ENCODE measurements at regions not wholly inside any gene's neighbourhood (a gene's known extent, or its start where the extent isn't known, plus 50 kb on each side); places are given as distances from the start of the nearest gene placed in this dataset.
"Not testable (repeated sequence)": the region's sequence is repeated elsewhere in the genome, so short reads cannot be mapped to it uniquely, and the experiment has no call there.

- H3K36me3 ChIP-seq (replicated peaks; ENCODE audit: insufficient read depth, low read depth); H3K27me3 ChIP-seq; H3K9me2 ChIP-seq (replicated peaks; ENCODE audit: insufficient read depth); H2AFZ ChIP-seq; H3K4me3 ChIP-seq; H3K9me3 ChIP-seq (ENCODE audit: low read depth); H3K79me2 ChIP-seq; H4K20me1 ChIP-seq (ENCODE audit: insufficient read depth, poor library complexity, severe bottlenecking); H3K27ac ChIP-seq; H3K4me2 ChIP-seq; DNase-seq (ENCODE audit: low spot score); H3K4me1 ChIP-seq (ENCODE audit: insufficient read depth): not testable (repeated sequence)
- WGBS (ENCODE audit: low lambda C conversion rate, missing lambda C conversion rate) = 87% methylated on average over 5 of the region's 5 CpGs
Observed at GRCh38 chr13:63821785-63822184, 2406.1 kb upstream of the PCDH20 start.

- not testable (repeated sequence) for H2AFZ ChIP-seq; H3K79me2 ChIP-seq; H3K4me2 ChIP-seq; H3K9me2 ChIP-seq (replicated peaks; ENCODE audit: insufficient read depth); H3K27ac ChIP-seq; H3K27me3 ChIP-seq; H3K36me3 ChIP-seq (replicated peaks; ENCODE audit: insufficient read depth, low read depth); H4K20me1 ChIP-seq (ENCODE audit: insufficient read depth, poor library complexity, severe bottlenecking); H3K4me1 ChIP-seq (ENCODE audit: insufficient read depth); DNase-seq (ENCODE audit: low spot score); H3K9me3 ChIP-seq (ENCODE audit: low read depth); H3K4me3 ChIP-seq
- 98% methylated on average over 40 of the region's 41 CpGs for WGBS (ENCODE audit: low lambda C conversion rate, missing lambda C conversion rate)
Observed at GRCh38 chr13:63811428-63812004, 2395.9 kb upstream of the PCDH20 start.

GRCh38 chr13:63791134-63791533 is 2375.5 kb upstream of the PCDH20 start:
- 76% methylated on average over 2 of the region's 2 CpGs for WGBS (ENCODE audit: low lambda C conversion rate, missing lambda C conversion rate)
- DNase-seq (ENCODE audit: low spot score) = not testable (repeated sequence)

GRCh38 chr13:63774133-63774532 is 2358.5 kb upstream of the PCDH20 start:
- no peak for TF ChIP-seq CTCF (IDR thresholded peaks at IDR 0.05; ENCODE audit: poor library complexity)

More at GRCh38 chr13:63791134-63791533, 2375.5 kb upstream of the PCDH20 start:
- H3K79me2 ChIP-seq; H3K27me3 ChIP-seq; H3K9me3 ChIP-seq (ENCODE audit: low read depth); H3K4me3 ChIP-seq; H3K4me2 ChIP-seq; H3K9me2 ChIP-seq (replicated peaks; ENCODE audit: insufficient read depth); H4K20me1 ChIP-seq (ENCODE audit: insufficient read depth, poor library complexity, severe bottlenecking); H3K27ac ChIP-seq; H3K36me3 ChIP-seq (replicated peaks; ENCODE audit: insufficient read depth, low read depth); H3K4me1 ChIP-seq (ENCODE audit: insufficient read depth); H2AFZ ChIP-seq: not testable (repeated sequence)

GRCh38 chr13:63773476-63773875 is 2357.8 kb upstream of the PCDH20 start:
- Histone ChIP-seq H3K4me3 (no peak overlapping the region), H3K9me2 (replicated peaks; ENCODE audit: insufficient read depth) (no peaks in the 10 kb centered on the region), H3K27ac (no peak overlapping the region), H3K79me2 (no peaks in the 10 kb centered on the region), H3K4me1 (ENCODE audit: insufficient read depth) (no peaks in the 10 kb centered on the region), H3K27me3 (no peaks in the 10 kb centered on the region), H4K20me1 (ENCODE audit: insufficient read depth, poor library complexity, severe bottlenecking) (no peaks in the 10 kb centered on the region), H3K4me2 (no peak overlapping the region), H3K9me3 (ENCODE audit: low read depth) (no peaks in the 10 kb centered on the region), H3K36me3 (replicated peaks; ENCODE audit: insufficient read depth, low read depth) (no peaks in the 10 kb centered on the region), H2AFZ (no peak overlapping the region)
- no peak for TF ChIP-seq EZH2 (IDR thresholded peaks at IDR 0.05; ENCODE audit: borderline replicate concordance)
- TF ChIP-seq CTCF (IDR thresholded peaks at IDR 0.05; ENCODE audit: poor library complexity) = no peak
- TF ChIP-seq EZH2phosphoT487 (IDR thresholded peaks at IDR 0.05; ENCODE audit: low read depth, severe bottlenecking, unreplicated experiment) = no peak
- 51% methylated on average over 3 of the region's 3 CpGs for WGBS (ENCODE audit: low lambda C conversion rate, missing lambda C conversion rate)
- no peak for DNase-seq (ENCODE audit: low spot score)

More at GRCh38 chr13:63774133-63774532, 2358.5 kb upstream of the PCDH20 start:
- Histone ChIP-seq H3K36me3 (replicated peaks; ENCODE audit: insufficient read depth, low read depth) (no peaks in the 10 kb centered on the region), H3K9me2 (replicated peaks; ENCODE audit: insufficient read depth) (no peaks in the 10 kb centered on the region), H3K4me3 (no peak overlapping the region), H3K27me3 (no peaks in the 10 kb centered on the region), H3K9me3 (ENCODE audit: low read depth) (no peaks in the 10 kb centered on the region), H3K4me1 (ENCODE audit: insufficient read depth) (no peaks in the 10 kb centered on the region), H4K20me1 (ENCODE audit: insufficient read depth, poor library complexity, severe bottlenecking) (no peaks in the 10 kb centered on the region), H3K4me2 (no peak overlapping the region), H2AFZ (no peak overlapping the region), H3K27ac (no peak overlapping the region), H3K79me2 (no peaks in the 10 kb centered on the region)
- WGBS (ENCODE audit: low lambda C conversion rate, missing lambda C conversion rate) = 88% methylated on average over 2 of the region's 2 CpGs
- DNase-seq (ENCODE audit: low spot score) = no peak

GRCh38 chr13:63757683-63758082 is 2342.0 kb upstream of the PCDH20 start:
- H4K20me1 ChIP-seq (ENCODE audit: insufficient read depth, poor library complexity, severe bottlenecking); H3K36me3 ChIP-seq (replicated peaks; ENCODE audit: insufficient read depth, low read depth); H3K9me2 ChIP-seq (replicated peaks; ENCODE audit: insufficient read depth); H3K4me1 ChIP-seq (ENCODE audit: insufficient read depth); H3K4me3 ChIP-seq; DNase-seq (ENCODE audit: low spot score); H3K79me2 ChIP-seq; H3K4me2 ChIP-seq; H3K27ac ChIP-seq; H2AFZ ChIP-seq; H3K9me3 ChIP-seq (ENCODE audit: low read depth); H3K27me3 ChIP-seq: not testable (repeated sequence)
- WGBS (ENCODE audit: low lambda C conversion rate, missing lambda C conversion rate) = 82% methylated on average over 5 of the region's 5 CpGs

- not testable (repeated sequence) for H3K9me3 ChIP-seq (ENCODE audit: low read depth); H3K9me2 ChIP-seq (replicated peaks; ENCODE audit: insufficient read depth); DNase-seq (ENCODE audit: low spot score); H4K20me1 ChIP-seq (ENCODE audit: insufficient read depth, poor library complexity, severe bottlenecking); H3K27me3 ChIP-seq; H2AFZ ChIP-seq; H3K4me1 ChIP-seq (ENCODE audit: insufficient read depth); H3K79me2 ChIP-seq; H3K36me3 ChIP-seq (replicated peaks; ENCODE audit: insufficient read depth, low read depth); H3K27ac ChIP-seq; H3K4me2 ChIP-seq; H3K4me3 ChIP-seq
- no CpG with 5 or more reads among the region's 2 CpGs for WGBS (ENCODE audit: low lambda C conversion rate, missing lambda C conversion rate)
Observed at GRCh38 chr13:63749857-63750256, 2334.2 kb upstream of the PCDH20 start.

All from hepatocyte (in vitro differentiated cells).